Dermis microvascular lymphatic vessel endothelial cell (primary cell): ENCODE measurements at regions not wholly inside any gene's neighbourhood (a gene's known extent, or its start where the extent isn't known, plus 50 kb on each side); places are given as distances from the start of the nearest gene placed in this dataset.
"Not testable (repeated sequence)": the region's sequence is repeated elsewhere in the genome, so short reads cannot be mapped to it uniquely, and the experiment has no call there.

Source experiments
- DNase-seq, 2 donors: peaks; one replicate each; pipeline versions ENCODE4 v3.0.0 to v3.0.0-alpha.2; 2010; ENCODE audit warnings: low read depth in 2 of 2

DNA sequence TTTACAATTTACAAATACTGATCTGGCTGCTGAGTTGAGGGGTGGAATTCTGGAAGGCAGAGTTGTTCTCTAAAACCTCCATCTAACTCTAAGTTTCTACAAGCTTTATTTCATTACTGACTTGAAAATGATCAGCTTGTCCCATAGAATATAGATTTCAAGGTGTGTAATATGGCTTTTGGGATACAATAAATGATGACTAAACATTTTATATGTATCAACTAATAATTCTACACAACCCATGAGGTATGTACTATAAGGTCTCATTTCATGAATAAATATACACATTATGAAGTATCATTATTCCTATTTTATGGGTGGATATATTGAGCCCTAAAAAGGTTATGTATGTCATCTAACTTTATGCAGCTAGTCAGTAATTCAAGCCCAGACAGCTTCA, 1214.3 kb upstream of the SORCS1 start:
- DNase-seq: no peak

DNA sequence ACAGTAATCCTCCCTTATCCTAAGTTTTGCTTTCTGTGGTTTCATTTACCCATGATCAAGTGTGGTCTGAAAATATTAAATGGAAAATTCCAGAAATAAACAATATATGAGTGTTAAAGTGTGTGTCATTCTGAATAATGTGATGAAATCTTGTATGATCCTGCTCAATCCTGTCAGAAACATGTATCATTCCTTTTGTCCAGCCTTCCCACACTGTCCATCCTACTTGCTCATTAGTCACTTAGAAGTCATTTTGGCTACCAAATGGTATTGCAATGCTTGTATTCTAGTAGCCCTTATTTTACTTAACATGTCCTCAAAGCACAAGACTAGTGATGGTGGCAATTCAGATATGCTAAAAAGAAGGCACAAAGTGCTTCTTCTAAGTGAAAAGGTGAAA, 1211.2 kb upstream of the SORCS1 start:
- DNase-seq: no peak

DNA sequence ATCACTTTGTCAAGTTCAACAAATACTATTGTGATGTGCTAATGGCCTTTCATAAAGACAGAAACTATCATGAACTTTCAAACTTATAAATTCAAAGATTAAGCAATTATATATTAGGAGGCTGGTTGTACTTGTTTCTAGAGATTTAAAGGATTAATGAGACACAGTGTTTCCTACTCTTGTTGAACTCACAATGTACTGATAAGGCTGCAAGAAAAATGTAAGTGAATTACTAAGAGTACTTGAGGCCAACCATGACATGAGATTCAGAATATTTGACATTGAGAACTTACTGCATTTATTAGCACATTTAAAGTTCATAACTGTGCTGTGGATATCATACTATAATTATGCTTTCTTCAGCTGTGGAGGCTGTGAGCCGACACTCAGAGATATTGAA, 1210.5 kb upstream of the SORCS1 start:
- no peak for DNase-seq

DNA sequence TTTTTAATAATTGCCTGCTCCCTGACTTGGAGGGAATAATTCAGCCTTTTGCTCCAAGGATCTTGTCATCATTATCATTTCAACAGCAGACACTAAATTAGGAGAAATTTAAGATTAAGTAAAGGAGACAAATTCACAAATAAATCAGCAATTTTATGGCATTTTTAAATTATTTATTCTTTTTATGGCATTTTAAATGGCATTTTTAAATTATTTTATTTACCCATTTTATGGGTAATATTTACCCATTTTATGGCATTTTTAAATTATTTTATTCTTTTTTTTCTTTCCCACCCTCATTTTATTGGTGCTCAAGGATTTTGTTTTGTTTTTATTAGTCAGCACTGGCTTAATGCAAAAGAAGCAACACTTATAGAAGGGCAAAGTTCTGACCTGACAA, 1201.0 kb upstream of the SORCS1 start:
- DNase-seq: no peak

DNA sequence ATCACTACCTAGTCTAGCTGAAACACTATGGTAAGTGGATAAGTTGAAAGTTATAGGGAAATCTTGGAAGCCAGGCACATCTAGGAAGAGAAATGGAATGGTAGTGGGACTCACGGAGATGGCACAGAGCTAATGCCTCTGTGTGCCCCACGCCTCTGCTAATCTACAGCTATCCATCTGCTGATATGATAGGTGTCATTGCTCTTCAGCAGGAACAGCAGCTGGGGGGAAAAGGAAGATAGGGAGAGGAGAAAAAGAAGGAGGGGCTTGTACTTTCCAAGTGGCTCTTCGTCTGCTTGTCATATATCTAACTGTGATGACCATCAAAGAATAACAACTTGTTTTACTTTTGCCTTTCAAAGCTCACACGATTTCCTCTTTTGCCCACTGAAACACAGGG, 1199.1 kb upstream of the SORCS1 start:
- no peak for DNase-seq

DNA sequence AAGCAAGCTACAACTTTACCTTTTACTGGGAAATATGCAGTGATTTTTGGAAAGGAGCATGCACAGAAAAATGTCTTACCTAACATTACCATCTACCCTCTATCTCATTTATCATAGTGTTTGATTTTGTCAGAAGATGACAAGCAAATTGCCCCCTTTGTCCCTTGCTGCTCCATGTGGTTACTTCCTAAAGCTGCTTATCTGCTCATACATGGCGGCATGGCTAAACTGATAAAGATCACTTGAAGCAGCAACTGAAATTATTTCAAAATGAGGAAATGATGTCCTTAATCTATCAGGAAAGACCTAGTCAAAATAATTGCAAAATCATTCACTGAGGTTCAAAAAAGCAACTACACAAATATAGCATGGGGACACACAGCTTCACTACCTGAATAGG, 1198.5 kb upstream of the SORCS1 start:
- no peak for DNase-seq

DNA sequence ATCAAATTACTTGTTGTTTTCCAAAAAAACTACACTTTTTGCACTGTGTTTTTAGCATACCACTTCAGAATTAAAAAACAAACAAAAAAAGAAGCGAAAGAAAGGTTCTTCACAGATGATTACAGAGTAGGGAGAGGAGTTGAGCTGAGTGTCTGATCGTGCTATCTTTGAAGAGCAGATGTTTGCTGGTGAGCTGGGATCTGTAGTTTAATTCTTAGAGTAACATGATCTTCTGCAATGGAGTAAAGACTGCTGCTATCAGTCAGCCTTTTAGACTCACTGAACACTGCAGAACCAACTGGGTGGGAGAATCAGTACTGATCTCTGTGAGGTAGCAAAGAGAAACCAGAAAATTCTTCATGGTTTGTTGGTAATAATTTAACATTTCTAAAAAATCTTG, 1197.8 kb upstream of the SORCS1 start:
- DNase-seq: no peak

DNA sequence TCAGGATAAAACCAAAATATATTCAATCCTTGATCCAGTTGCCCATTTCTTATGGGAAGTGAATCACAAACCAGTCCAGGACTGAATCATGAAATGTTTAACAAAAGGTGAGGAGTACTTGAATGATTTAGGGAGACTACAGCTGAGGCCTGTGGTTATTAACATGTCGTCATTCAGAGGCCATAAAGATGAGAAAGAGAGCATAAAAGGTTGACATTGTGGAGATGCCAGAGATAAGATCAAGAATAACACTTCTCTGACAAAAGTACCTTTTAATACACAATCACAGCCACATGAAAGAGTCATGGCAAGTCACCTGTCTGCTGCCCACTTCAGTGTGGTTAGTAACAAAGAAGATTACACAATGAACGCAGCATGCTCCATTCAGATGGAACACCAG, 1195.7 kb upstream of the SORCS1 start:
- DNase-seq: peak in 1 of 2 donors; percentile 7

DNA sequence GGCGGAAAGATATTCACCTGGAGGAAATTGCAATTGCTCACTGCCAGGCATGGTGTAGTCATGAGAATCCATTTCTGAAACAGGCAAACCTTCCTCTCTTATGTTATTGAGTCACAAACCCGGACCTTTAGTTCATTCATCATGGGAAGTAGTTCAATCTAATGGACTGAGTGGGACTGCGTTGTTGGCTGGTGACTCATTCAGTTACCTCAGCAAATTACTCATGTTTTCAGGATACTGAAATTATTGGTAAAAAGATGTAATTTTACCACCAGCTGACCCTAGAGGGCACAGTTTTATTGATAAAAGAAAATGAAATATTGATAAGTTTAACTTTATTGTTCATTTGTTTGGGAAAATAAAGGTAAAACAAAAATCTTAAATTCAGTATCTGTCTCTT, 1194.4 kb upstream of the SORCS1 start:
- peak; percentile 89 to 92 for DNase-seq

DNA sequence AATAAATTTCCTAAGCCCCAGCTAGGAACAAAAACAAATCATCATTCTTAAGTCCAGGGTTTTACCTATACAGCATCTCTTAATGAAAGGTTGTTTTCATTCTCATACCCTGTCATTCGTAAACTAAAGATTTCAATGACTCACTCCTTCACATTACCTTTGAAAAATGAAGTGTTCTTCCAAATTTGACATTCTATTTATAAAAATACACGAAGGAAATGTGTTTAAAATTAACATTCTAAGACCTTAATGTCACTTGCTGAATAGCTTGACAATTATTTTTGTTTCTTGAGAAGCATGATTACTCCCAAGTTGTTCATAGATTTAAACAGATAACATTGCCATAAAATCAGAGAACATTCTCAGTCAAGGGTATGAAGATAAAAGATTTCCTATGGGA, 1188.3 kb upstream of the SORCS1 start:
- no peak for DNase-seq

DNA sequence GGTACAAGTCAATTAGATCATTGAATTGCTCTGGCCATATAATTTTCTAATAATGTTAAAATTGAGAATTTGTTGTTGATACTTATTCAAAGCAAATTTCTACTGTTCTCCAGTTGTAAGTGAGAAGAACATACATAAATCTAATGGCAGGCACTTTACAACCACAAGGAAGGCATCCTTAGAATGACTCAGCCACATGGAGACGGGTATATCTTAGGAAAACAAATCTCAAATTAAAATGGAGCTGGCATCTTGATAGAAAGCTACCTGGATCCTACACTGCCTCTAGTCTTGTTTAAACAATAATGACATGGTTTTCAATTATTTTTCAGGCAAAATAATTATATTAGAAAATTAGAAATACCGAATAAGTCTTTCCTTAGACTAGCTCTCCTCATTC, 1183.7 kb upstream of the SORCS1 start:
- DNase-seq: no peak

DNA sequence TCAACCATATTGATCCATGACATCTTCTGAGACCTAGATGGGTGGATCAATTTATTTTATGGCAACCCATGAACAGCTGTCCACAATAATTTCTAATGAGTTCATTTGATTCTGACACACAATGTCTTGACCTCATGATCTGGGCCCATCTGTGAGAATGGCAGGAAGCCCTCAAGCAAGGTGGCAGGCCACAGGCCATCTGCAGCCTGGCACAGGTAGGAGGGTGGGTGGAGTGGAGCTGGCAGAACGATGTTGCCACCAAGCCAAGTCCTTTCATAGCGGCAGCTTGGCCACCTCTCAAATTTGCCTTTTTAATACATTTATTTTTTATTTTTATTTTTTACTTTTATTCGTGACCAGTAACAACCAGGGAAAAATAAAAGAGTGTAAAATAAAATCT, 1181.6 kb upstream of the SORCS1 start:
- no peak for DNase-seq

DNA sequence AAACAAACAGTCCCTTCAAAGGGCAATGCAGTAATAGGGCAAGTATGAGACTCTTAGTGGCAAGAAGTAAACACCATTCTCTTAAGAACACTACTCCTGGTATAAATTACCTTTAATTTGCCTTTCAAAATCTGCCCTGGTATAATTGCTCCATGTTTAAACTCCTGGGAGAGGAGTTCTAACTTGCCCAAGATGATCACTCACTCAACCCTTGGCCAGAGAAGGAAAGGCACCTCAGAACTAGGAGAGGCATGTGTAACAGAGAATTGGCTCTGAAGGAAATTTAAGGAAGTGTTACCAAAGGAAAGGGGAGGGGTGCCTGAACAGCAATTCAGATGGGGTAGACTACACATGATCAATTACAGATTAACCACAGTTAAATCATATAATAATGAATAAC, 1173.6 kb upstream of the SORCS1 start:
- DNase-seq: no peak

DNA sequence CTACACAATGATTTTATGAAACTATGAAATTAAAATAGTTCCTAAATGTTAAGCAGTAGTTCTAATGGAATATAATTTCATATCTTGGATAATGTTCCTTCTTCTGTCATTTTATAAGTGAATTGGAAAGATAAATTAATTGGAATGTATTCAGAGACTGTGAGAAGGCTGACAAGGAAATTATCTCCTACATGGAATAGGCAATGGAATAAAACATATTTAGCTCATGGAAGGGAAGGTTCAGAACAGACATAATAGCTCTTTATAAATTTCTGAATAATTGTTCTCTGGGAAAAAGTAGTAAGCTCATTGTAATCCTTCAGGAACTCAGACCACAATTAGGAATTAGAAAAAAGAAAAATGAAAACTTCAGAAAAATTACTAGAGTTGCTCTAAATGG, 1172.3 kb upstream of the SORCS1 start:
- DNase-seq: no peak

DNA sequence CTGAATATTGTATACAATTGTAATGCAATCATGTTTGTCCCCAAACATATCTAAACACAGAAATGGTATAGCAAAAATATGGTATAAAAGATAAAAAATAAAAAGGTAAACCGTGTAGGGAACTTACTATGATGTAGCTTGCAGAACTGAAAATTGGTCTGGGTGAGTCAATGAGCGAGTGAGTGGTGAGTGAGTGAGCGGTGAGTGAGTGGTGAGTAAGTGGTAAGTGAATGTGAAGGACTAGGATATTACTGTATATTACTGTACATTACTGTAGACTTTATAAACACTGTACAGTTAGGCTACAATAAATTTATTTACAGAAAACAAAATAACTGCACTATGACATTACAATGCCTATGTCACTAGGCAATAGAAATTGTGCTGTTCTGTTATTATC, 1163.2 kb upstream of the SORCS1 start:
- no peak for DNase-seq

DNA sequence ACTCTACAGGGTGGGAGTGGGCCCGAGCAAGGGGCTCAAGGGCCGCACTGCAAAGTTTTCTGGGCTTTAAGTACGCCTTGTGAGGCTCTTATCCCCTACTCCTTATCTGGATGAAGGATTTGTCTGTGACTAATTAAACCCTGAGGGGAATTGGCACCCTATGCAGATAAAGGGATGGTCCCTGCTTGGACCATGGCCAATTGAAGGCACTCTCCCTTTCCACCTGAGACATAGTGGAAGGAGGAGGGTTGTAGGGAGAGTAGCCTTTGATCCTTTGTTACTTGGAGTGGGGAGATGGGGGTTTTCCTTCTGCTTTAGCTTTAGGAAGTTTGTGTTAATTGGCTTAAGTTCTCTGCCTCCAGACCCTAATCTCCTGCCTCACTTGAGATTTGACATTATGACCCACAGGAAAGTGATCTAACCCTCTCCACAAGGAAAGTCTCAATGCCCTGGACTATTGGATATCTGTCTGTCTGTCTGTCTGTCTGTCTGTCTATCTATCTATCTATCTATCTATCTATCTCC, 1158.8 kb upstream of the SORCS1 start:
- DNase-seq: no peak

DNA sequence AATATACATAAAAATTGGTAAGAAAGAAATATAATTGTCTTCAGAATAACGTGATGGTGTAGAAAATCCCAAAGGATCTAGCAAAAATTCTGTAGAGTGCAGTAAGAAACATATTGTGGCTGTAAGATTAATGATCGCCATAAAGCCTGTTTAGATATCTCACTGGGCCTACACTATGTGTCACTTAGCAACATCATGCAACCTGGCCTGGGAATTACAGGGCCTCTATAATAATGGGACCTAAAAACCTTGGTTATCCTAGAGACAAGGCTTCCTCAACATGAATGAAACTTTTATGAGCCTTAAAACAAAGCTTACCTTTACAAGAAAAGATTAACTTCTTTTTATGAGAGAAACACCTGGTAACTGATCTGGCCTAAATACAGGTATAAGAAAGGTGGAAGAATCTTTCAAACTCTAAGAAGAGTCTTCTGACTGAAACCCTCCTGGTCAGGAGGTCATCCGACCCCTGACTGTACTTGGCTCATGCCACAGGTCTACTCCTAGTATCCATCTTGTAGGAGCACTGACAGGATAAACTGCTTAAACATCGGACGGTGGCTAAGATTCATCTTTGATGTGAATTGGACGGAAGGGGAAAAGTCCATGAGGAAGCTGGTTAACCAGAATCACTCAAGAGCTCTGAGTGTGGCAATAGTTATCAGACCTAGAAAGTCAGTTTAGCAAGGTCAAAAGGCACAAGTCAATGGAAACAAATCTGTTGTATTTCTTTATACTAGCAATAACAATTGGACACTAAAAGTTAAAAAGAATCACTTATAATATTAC, 1155.1 kb upstream of the SORCS1 start:
- DNase-seq: no peak

DNA sequence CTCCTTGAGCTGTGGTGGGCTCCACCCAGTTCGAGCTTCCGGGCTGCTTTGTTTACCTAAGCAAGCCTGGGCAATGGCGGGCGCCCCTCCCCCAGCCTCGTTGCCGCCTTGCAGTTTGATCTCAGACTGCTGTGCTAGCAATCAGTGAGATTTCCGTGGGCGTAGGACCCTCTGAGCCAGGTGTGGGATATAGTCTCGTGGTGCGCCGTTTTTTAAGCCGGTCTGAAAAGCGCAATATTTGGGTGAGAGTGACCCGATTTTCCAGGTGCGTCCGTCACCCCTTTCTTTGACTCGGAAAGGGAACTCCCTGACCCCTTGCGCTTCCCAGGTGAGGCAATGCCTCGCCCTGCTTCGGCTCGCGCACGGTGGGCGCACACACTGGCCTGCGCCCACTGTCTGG, 1151.1 kb upstream of the SORCS1 start:
- DNase-seq: not testable (repeated sequence)

DNA sequence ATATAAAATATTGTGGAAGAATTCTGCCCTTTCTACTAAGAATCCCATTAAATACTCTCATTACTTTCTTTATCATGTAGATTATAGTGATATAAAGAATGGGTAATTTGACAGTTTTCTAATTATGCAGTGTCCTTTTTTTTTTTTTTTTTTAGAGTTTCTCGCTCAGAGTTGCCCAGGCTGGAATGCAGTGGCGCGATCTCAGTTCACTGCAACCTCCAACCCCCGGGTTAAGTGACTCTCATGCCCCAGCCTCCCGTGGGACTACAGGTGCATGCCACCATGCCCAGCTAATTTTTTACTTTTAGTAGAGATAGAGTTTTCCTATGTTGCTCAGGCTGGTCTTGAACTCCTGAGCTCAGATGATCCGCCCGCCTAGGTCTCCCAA, 1143.4 kb upstream of the SORCS1 start:
- no peak for DNase-seq

DNA sequence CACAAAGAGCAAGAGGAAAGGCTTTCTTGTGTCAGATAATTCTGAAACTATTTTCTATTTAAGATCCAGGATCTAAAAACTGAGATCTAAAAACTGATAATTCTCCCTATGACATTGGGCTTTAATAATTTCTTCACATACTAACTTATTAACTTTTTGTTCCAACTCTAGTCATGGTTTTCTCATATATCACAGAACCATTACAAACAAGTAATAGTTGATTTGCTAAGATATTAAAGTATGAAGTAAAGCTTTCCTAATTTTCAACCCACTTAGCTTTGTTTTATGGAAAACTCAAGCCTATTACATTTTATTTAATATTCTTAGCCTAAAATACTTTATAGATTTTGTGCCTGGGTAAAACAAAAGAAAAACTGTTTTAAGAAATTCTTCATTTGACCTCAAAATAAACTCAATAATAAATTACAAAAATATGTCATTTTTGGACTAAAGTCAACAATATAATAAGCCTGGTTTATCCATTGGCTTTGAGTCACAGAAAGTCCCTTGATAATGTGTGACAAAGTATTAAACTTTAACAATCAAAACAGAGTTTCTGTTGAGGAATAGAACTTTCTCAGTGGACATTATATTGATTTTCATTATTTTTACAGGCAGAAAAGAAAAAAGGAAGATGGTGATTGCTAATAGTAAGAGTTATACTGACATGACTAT, 1142.9 kb upstream of the SORCS1 start:
- no peak for DNase-seq

DNA sequence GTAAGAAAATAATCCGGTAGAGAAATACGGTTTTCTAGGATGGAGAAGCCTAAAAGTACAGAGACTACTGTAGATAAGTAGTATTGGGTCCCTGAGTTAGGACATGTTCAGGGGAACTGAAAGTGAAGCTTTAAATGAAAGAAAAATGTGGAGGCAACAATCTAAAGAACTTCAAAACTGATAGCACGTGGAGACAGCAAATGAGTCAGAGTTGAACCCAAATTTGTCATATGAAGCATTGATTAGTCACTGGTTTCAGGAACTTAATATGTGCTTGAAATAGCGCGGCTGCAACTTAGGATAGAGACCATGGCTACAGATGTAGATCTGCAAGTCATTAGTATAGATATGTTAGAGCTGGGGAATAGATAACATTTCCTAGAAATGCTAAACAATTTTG, 1138.6 kb upstream of the SORCS1 start:
- DNase-seq: no peak

DNA sequence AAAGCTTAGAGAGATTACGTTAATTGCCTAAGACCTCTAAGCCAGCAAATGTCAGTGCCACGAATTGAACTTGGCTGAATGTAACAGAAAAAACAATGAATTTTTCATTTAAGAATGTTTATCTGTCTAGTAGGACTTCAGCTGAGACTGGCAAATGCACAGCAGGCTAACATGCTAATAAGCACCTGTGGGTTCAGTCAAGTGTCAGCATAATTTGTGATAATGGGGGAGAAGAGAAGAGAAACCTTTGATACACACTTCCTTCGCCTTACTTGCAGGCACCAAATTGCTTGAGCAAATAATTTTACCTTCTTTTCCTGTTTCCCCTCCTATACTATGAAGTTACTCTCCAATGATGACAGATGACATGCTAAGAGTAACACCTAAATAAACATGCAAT, 1136.5 kb upstream of the SORCS1 start:
- DNase-seq: no peak

DNA sequence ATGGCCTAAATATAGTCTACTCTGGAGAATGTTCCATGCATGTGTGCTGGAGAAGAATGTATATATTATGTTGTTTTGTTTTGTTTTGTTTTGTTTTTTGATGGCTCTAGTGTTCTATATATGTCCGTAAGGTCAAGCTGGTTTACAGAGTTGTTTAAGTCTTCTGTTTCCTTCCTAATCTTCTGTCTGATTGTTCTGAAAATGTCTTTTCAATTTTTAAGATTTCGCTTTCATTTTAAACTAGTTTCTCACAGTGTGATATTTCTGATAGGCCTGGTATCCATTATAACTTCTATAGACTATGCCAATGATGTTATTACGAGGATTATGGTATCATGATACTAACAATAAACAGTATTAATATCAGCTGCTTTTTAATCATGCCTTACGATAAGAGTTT, 1126.3 kb upstream of the SORCS1 start:
- no peak for DNase-seq
